Astrocyte (in vitro differentiated cells and primary cell): ENCODE measurements at regions not wholly inside any gene's neighbourhood (a gene's known extent, or its start where the extent isn't known, plus 50 kb on each side); places are given as distances from the start of the nearest gene placed in this dataset.

Experiments
- DNase-seq: peaks from one replicate; pipeline ENCODE4 v3.0.0-alpha.2; 2010; ENCODE audit warnings: low read depth
- FAIRE-seq: peaks from 2 replicates; lab custom pipeline; 2011; peaks lifted over from hg19 to GRCh38; lab: Jason Lieb, UNC
- H2AFZ ChIP-seq: 2 replicates; pipeline ENCODE4 v1.6.0; 2012; ENCODE audit warnings: low read depth, low read length, inconsistent platforms
- H3K27ac ChIP-seq: 2 replicates; pipeline ENCODE4 v1.5.1; 2011; ENCODE audit warnings: low read depth, low read length, inconsistent platforms
- H3K27me3 ChIP-seq: 2 replicates; pipeline ENCODE4 v1.6.0; 2011; ENCODE audit warnings: low read length, inconsistent platforms; ENCODE audit not compliant: insufficient read depth
- H3K36me3 ChIP-seq: 2 replicates; pipeline ENCODE4 v1.5.1; 2011; ENCODE audit warnings: low read length, inconsistent platforms; ENCODE audit not compliant: insufficient read depth
- H3K4me1 ChIP-seq: 2 replicates; pipeline ENCODE4 v1.5.1; 2011; ENCODE audit warnings: low read length, inconsistent platforms; ENCODE audit not compliant: insufficient read depth
- H3K4me2 ChIP-seq: 2 replicates; pipeline ENCODE4 v1.6.0; 2012; ENCODE audit warnings: low read length, inconsistent platforms
- H3K4me3 ChIP-seq: 2 replicates; pipeline ENCODE4 v1.5.1; 2011; ENCODE audit warnings: low read depth, mild to moderate bottlenecking, low read length, inconsistent platforms; ENCODE audit not compliant: insufficient read depth
- H3K79me2 ChIP-seq: 2 replicates; pipeline ENCODE4 v1.6.0; 2012; ENCODE audit warnings: mild to moderate bottlenecking, low read length, inconsistent platforms; ENCODE audit not compliant: insufficient read depth
- H3K9ac ChIP-seq: 2 replicates; pipeline ENCODE4 v1.6.0; 2012; ENCODE audit warnings: mild to moderate bottlenecking, low read length, inconsistent platforms
- H3K9me3 ChIP-seq: 2 replicates; pipeline ENCODE4 v1.5.1; 2012; ENCODE audit warnings: low read depth, mild to moderate bottlenecking, low read length, inconsistent platforms; ENCODE audit not compliant: insufficient read depth
- H4K20me1 ChIP-seq: 2 replicates; pipeline ENCODE4 v1.6.0; 2012; ENCODE audit warnings: low read length, inconsistent platforms; ENCODE audit not compliant: insufficient read depth
- H3K27ac Mint-ChIP-seq: one replicate; pipeline ENCODE4 v1.8.0; 2021; ENCODE audit warnings: mild to moderate bottlenecking, mixed read lengths; ENCODE audit not compliant: unreplicated experiment
- H3K27me3 Mint-ChIP-seq: one replicate; pipeline ENCODE4 v1.8.0; 2021; ENCODE audit warnings: low read depth, mixed read lengths; ENCODE audit not compliant: unreplicated experiment
- H3K36me3 Mint-ChIP-seq: one replicate; pipeline ENCODE4 v1.8.0; 2021; ENCODE audit warnings: low read depth, mixed read lengths; ENCODE audit not compliant: unreplicated experiment
- H3K4me1 Mint-ChIP-seq: one replicate; pipeline ENCODE4 v1.8.0; 2021; ENCODE audit warnings: low read depth, mixed read lengths; ENCODE audit not compliant: unreplicated experiment
- H3K4me3 Mint-ChIP-seq: one replicate; pipeline ENCODE4 v1.8.0; 2021; ENCODE audit warnings: mild to moderate bottlenecking, moderate library complexity, mixed read lengths; ENCODE audit not compliant: unreplicated experiment
- H3K9me3 Mint-ChIP-seq: one replicate; pipeline ENCODE4 v1.8.0; 2021; ENCODE audit warnings: mild to moderate bottlenecking, mixed read lengths; ENCODE audit not compliant: unreplicated experiment
- CTCF ChIP-seq: IDR thresholded peaks from 2 replicates; pipeline ENCODE4 v1.5.1; 2011; ENCODE audit warnings: low read depth, mild to moderate bottlenecking, inconsistent platforms, low read length, moderate library complexity; ENCODE audit not compliant: insufficient read depth
- EZH2 ChIP-seq: IDR thresholded peaks from 2 replicates; pipeline ENCODE4 v1.6.1; 2012; ENCODE audit warnings: mild to moderate bottlenecking, low read length, inconsistent platforms; ENCODE audit not compliant: insufficient read depth

DNA sequence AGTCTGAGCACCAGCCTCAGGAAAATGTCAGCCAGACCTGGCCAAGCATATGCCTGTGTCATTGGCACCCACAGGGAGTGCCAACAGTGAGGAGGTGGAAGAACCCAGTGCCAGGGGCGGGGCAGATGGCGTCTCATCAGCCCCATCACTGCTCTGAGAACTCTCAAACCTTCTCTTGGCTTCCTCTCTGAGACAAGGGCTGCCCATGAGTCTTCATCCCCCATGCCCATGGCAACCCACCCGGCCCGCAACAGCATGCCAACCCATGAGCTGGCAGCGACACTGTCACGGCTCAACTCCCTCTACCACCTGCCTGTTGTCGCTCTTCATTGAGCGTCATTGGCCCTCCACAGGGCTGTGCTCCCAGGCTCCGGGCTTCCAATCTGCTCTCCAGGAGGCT lies 340.5 kb downstream of the BUD13 start:
- no peak overlapping the region for H2AFZ ChIP-seq
- H3K79me2 ChIP-seq, result no peaks in the 10 kb centered on the region
- DNase-seq, result no peak
- H3K9me3 ChIP-seq, result no peaks in the 10 kb centered on the region
- no peak overlapping the region for H3K4me3 Mint-ChIP-seq
- peaks cover 57% of the 10 kb centered on the region for H3K27me3 Mint-ChIP-seq
- H3K36me3 Mint-ChIP-seq, result no peaks in the 10 kb centered on the region
- H3K4me3 ChIP-seq, result no peak overlapping the region
- no peak for FAIRE-seq
- no peak overlapping the region for H3K27ac ChIP-seq
- H3K4me1 ChIP-seq, result no peaks in the 10 kb centered on the region
- no peaks in the 10 kb centered on the region for H4K20me1 ChIP-seq
- H3K9ac ChIP-seq, result no peak overlapping the region
- no peak overlapping the region for H3K4me2 ChIP-seq
- no peak overlapping the region for H3K27ac Mint-ChIP-seq
- H3K27me3 ChIP-seq, result no peaks in the 10 kb centered on the region
- peaks cover 5% of the 10 kb centered on the region for H3K9me3 Mint-ChIP-seq
- TF ChIP-seq CTCF (no peak), EZH2 (no peak)
- H3K36me3 ChIP-seq, result no peaks in the 10 kb centered on the region
- no peaks in the 10 kb centered on the region for H3K4me1 Mint-ChIP-seq

DNA sequence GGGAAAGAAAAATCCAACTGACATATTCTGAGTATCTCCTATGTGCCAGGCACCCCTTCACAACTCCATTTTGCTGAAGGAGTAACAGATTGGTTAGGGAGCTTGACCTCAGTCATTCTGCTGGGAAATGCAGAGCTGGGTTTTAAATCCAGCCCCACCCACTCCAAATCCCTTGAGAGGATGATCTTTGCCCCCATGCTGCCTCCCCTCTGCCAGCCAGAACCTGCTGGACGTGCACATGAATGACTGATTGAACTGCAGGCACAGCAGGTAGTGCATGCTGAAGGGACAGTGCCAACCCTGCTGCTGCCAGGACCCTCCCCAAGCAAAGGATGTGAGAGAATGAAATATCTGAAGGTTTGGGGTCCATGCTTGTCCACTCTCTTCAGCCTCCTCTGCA lies 340.9 kb downstream of the BUD13 start:
- Histone ChIP-seq H3K9ac (no peak overlapping the region), H3K36me3 (no peaks in the 10 kb centered on the region), H3K4me1 (no peaks in the 10 kb centered on the region), H2AFZ (no peak overlapping the region), H3K27me3 (no peaks in the 10 kb centered on the region), H3K27ac (no peak overlapping the region), H3K79me2 (no peaks in the 10 kb centered on the region), H4K20me1 (no peaks in the 10 kb centered on the region), H3K4me2 (no peak overlapping the region), H3K9me3 (no peaks in the 10 kb centered on the region), H3K4me3 (no peak overlapping the region)
- no peak overlapping the region for H3K4me3 Mint-ChIP-seq
- H3K9me3 Mint-ChIP-seq, result peaks cover 5% of the 10 kb centered on the region
- H3K4me1 Mint-ChIP-seq, result no peaks in the 10 kb centered on the region
- no peaks in the 10 kb centered on the region for H3K36me3 Mint-ChIP-seq
- no peak for TF ChIP-seq EZH2
- no peak for TF ChIP-seq CTCF
- no peak overlapping the region for H3K27ac Mint-ChIP-seq
- DNase-seq (no peak), FAIRE-seq (no peak)
- H3K27me3 Mint-ChIP-seq, result peaks cover 57% of the 10 kb centered on the region

DNA sequence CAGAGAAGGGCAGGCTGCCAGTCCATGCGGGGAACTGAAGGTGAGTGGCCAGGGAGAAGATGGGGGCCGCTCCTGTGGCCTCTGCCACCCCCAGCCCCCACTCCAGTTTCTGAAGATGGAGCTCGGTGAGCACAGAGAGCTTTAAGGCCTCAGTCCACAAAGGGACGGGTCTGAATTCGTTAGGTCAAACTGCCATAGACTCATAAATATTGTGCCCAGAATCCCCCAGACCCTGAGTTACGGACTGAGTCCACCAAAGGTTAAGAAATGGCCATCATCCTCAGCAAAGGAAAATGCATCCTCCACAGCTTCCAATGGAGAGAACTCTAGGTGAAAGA lies 344.2 kb downstream of the BUD13 start:
- DNase-seq, result no peak
- H3K4me3 Mint-ChIP-seq, result no peak overlapping the region
- H3K4me1 ChIP-seq, result no peaks in the 10 kb centered on the region
- no peak overlapping the region for H3K27ac ChIP-seq
- no peaks in the 10 kb centered on the region for H3K27me3 ChIP-seq
- no peaks in the 10 kb centered on the region for H4K20me1 ChIP-seq
- no peak overlapping the region for H3K27ac Mint-ChIP-seq
- TF ChIP-seq CTCF (no peak), EZH2 (no peak)
- FAIRE-seq, result no peak
- H3K27me3 Mint-ChIP-seq, result peaks cover 44% of the 10 kb centered on the region
- no peak overlapping the region for H3K4me3 ChIP-seq
- no peaks in the 10 kb centered on the region for H3K79me2 ChIP-seq
- H3K9ac ChIP-seq, result no peak overlapping the region
- peaks cover 5% of the 10 kb centered on the region for H3K9me3 Mint-ChIP-seq
- H3K36me3 ChIP-seq, result no peaks in the 10 kb centered on the region
- H3K9me3 ChIP-seq, result no peaks in the 10 kb centered on the region
- no peaks in the 10 kb centered on the region for H3K36me3 Mint-ChIP-seq
- H2AFZ ChIP-seq, result no peak overlapping the region
- H3K4me2 ChIP-seq, result no peak overlapping the region
- no peaks in the 10 kb centered on the region for H3K4me1 Mint-ChIP-seq
